ENCODE measurements at regions not wholly inside any gene's neighbourhood (a gene's known extent, or its start where the extent isn't known, plus 50 kb on each side); places are given as distances from the start of the nearest gene placed in this dataset.

DNA sequence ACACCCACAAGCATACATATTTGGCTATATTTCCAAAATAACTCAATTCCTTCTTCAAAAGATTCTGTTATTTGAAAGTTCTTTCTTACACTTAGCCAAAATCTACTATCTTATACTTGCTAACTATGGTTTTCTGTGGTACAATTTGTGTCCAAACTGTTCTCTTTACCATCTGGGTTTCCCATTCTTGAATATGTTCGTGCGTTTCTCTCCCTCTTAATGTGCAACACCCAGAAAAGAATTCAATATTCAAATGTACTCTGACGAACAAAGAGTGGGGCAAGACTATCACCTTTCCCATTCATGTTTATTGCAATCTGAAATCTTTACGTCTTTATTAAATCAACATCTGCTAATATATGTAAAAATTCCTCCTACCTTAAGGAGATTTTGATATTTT, 912.7 kb downstream of the FAT4 start:
- no peak for TF ChIP-seq POLR2A (IDR thresholded peaks at IDR 0.05)
- TF ChIP-seq CTCF (IDR thresholded peaks at IDR 0.05), result no peak
- TF ChIP-seq POLR2AphosphoS5 (IDR thresholded peaks at IDR 0.05), result no peak
- TF ChIP-seq EP300 (IDR thresholded peaks at IDR 0.05), result no peak
